GM13977 (cell line): ENCODE measurements at regions not wholly inside any gene's neighbourhood (a gene's known extent, or its start where the extent isn't known, plus 50 kb on each side); places are given as distances from the start of the nearest gene placed in this dataset.
"Not testable (repeated sequence)": the region's sequence is repeated elsewhere in the genome, so short reads cannot be mapped to it uniquely, and the experiment has no call there.

ENCODE experiments used
- DNase-seq: peaks from one replicate; pipeline ENCODE4 v3.0.0; 2012; ENCODE audit warnings: low spot score
- CTCF ChIP-seq: IDR thresholded peaks from 2 replicates; pipeline ENCODE4 v1.5.1; 2012; ENCODE audit warnings: mild to moderate bottlenecking, control low read depth; ENCODE audit not compliant: insufficient read depth; ENCODE audit errors: extremely low read depth, missing control alignments
- in situ Hi-C: fragments of 300-500 bp; cut with MboI; formaldehyde crosslinking; loops from one replicate; pipeline ENCODE4 v1.12.0; 2022; ENCODE audit warnings: low sequenced_read_pairs, low pct_unique_long_range_greater_than_20kb, mixed read lengths, inconsistent platforms; ENCODE audit not compliant: unreplicated experiment

- in situ Hi-C loops = no loop called here
- DNase-seq = no peak
- no peak for TF ChIP-seq CTCF
Observed at GRCh38 chr10:81414038-81414437, 461.0 kb upstream of the NRG3 start.

DNA sequence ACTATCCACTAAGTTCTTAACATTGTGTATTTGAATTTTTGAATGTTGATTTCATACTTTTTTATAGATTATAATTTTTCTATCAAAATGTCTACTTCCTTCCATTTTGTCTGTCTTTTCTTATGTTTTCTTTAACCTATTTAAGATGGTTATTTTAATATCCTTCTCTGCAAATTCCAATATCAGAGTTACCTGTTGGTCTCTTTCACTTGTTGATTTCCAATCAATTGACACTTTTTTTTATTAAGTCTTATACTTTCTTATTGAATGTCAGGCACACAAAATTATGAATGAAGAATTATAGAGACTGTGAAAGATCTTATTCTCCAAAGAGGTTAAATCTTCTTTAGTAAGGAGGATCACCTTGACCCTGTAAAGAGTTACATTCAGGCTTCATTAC is 448.3 kb upstream of the NRG3 start:
- DNase-seq = no peak

GRCh38 chr10:81428456-81429134 is 446.4 kb upstream of the NRG3 start:
- no peak for TF ChIP-seq CTCF
- in situ Hi-C loops = no loop called here
- DNase-seq = no peak

More for the DNA sequence above, 448.3 kb upstream of the NRG3 start:
- in situ Hi-C loops = no loop called here
- TF ChIP-seq CTCF = no peak

DNA sequence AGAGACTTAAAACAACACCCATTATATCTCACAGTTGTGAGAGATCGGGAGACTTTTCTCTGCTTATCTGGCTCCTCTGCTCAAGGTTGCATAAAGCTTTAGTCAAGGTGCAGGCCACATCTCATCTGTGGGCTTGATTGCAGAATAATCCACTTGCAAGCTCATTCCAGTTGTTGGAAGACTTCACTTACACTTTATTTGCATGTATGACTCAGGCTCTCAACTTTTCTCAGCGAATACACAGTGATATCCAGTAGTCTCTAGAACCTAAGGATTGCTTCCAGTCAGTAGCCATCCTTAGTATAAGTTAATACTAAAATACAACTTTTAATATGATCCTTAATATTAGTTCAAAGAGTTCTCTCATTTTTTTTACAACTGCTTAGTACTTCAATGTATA is 435.5 kb upstream of the NRG3 start:
- in situ Hi-C loops = no loop called here
- TF ChIP-seq CTCF = no peak
- DNase-seq = no peak

DNA sequence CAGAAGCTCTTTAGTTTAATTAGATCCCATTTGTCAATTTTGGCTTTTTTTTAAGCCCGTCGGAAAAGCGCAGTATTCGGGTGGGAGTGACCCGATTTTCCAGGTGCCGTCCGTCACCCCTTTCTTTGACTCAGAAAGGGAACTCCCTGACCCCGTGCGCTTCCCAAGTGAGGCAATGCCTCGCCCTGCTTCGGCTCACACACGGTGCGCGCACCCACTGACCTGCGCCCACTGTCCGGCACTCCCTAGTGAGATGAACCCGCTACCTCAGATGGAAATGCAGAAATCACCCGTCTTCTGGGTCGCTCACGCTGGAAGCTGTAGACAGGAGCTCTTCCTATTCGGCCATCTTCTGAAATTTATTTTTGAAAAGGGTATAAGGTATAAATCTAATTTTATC is 433.4 kb upstream of the NRG3 start:
- in situ Hi-C loops, DNase-seq: not testable (repeated sequence)

GRCh38 chr10:81444242-81444929 is 430.6 kb upstream of the NRG3 start:
- in situ Hi-C loops = no loop called here
- DNase-seq = no peak
- no peak for TF ChIP-seq CTCF

GRCh38 chr10:81450651-81451050 is 424.3 kb upstream of the NRG3 start:
- no peak for TF ChIP-seq CTCF
- in situ Hi-C loops = no loop called here
- DNase-seq = no peak
